HG03457 (cell line): ENCODE measurements at regions not wholly inside any gene's neighbourhood (a gene's known extent, or its start where the extent isn't known, plus 50 kb on each side); places are given as distances from the start of the nearest gene placed in this dataset.
"Not testable (repeated sequence)": the region's sequence is repeated elsewhere in the genome, so short reads cannot be mapped to it uniquely, and the experiment has no call there.

ENCODE experiments used
- ATAC-seq: cut with Tn5 transposase; IDR thresholded peaks from one replicate; pipeline ENCODE4 v1.9.1; 2021; ENCODE audit warnings: moderate number of reproducible peaks; ENCODE audit not compliant: unreplicated experiment

GRCh38 chr1:206404309-206405027, 65.8 kb upstream of the IKBKE start:
- ATAC-seq, result not testable (repeated sequence)

GRCh38 chr1:206405282-206405681, 65.0 kb upstream of the IKBKE start:
- ATAC-seq, result not testable (repeated sequence)

- not testable (repeated sequence) for ATAC-seq
These were observed 61.6 kb upstream of the IKBKE start for GRCh38 chr1:206408371-206409288.

- ATAC-seq, result no peak
These were observed 59.0 kb upstream of the IKBKE start for GRCh38 chr1:206411321-206411720.

GRCh38 chr1:206415942-206416341, 54.3 kb upstream of the IKBKE start:
- ATAC-seq, result no peak

GRCh38 chr1:206417774-206418614, 52.3 kb upstream of the IKBKE start:
- ATAC-seq, result no peak

- no peak for ATAC-seq
These were observed 51.0 kb upstream of the IKBKE start for GRCh38 chr1:206419250-206419649.

- ATAC-seq, result no peak
These were observed 50.5 kb upstream of the IKBKE start for GRCh38 chr1:206419783-206420182.

- ATAC-seq, result no peak
These were observed 49.8 kb upstream of the IKBKE start for GRCh38 chr1:206420471-206420870.
